ENCODE measurements at regions not wholly inside any gene's neighbourhood (a gene's known extent, or its start where the extent isn't known, plus 50 kb on each side); places are given as distances from the start of the nearest gene placed in this dataset.

DNA sequence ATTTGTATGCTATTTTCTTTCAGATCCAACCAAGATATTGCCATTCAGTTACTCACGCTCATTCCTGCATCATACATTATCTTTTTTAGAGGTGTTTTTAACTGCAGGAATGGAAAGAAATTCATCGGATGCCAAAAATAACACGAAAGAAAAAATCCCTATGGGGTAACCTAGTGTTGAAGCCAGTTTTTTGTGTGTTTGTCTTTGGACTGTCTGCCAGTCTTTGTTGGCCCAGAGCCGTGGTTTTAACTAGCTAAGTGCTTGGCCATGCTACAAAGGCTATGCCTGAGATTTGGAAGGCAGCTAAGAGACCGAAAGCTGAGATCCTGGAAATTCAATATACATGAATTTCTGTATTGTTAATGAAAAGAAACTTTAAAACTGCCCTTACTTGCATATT lies 309.8 kb upstream of the CNTN5 start:
- ATAC-seq (no peak), DNase-seq (no peak)
- no peaks in the 10 kb centered on the region for H3K9me3 ChIP-seq
- H3K4me3 ChIP-seq = no peak overlapping the region
- TF ChIP-seq, protein P1, sequence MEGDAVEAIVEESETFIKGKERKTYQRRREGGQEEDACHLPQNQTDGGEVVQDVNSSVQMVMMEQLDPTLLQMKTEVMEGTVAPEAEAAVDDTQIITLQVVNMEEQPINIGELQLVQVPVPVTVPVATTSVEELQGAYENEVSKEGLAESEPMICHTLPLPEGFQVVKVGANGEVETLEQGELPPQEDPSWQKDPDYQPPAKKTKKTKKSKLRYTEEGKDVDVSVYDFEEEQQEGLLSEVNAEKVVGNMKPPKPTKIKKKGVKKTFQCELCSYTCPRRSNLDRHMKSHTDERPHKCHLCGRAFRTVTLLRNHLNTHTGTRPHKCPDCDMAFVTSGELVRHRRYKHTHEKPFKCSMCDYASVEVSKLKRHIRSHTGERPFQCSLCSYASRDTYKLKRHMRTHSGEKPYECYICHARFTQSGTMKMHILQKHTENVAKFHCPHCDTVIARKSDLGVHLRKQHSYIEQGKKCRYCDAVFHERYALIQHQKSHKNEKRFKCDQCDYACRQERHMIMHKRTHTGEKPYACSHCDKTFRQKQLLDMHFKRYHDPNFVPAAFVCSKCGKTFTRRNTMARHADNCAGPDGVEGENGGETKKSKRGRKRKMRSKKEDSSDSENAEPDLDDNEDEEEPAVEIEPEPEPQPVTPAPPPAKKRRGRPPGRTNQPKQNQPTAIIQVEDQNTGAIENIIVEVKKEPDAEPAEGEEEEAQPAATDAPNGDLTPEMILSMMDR (IDR thresholded peaks at IDR 0.05 in 4 of 5, conservative IDR thresholded peaks at IDR 0.05 in 1 of 5) = no peak
- TF ChIP-seq POLR2A (IDR thresholded peaks at IDR 0.05) = no peak
- H3K27ac ChIP-seq = no peak overlapping the region
- no peaks in the 10 kb centered on the region for H3K4me1 ChIP-seq
- no peaks in the 10 kb centered on the region for H3K27me3 ChIP-seq
- in situ Hi-C loops (cut with MboI; ENCODE audit: low sequenced_read_pairs in 4 of 4) (no loop called here), intact Hi-C loops (cut with DNase I; ENCODE audit: low total_unique reads) (no loop called here)
- no peaks in the 10 kb centered on the region for H3K36me3 ChIP-seq

DNA sequence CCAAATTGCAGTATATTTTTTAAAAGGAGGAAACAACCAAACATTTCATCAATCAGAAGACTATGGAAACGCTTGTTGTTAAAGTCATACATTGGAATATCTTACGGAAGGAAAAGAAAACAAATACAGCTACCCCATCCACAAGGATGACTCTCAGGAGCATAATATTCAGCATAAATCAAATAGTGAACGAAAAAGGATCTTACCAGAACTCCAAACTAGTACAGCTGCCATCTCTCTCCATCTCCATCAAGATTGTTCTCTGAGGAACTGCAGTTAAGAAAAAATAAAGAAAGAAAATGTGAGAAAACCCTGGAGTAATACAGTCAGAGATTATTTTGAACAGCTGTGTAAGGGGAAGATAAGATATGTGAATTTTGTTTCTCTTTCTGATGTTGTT lies 299.8 kb upstream of the CNTN5 start:
- ATAC-seq = no peak
- in situ Hi-C loops (cut with MboI; ENCODE audit: low sequenced_read_pairs in 4 of 4) = no loop called here
- H3K4me1 ChIP-seq = no peaks in the 10 kb centered on the region

DNA sequence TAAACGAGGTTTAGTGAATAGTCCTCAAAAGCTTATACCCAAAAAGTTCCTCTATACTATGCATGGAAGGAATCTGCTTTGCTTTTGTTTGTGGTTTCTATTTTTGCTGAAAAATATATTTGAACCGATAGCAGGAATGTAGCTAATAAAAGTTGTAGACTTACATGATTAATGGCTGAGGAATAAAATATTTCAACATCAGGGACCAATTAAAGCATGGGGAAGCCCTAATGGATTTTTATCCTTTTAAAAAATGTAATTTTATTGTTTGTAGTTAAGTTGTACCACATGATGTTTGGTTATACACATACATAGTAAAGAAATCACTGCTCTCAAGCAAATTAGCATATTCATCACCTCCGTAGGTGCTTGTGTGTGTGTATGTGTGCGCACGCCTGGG lies 295.3 kb upstream of the CNTN5 start:
- TF ChIP-seq POLR2A (IDR thresholded peaks at IDR 0.05) = no peak
- TF ChIP-seq, protein P1 (IDR thresholded peaks at IDR 0.05 in 4 of 5, conservative IDR thresholded peaks at IDR 0.05 in 1 of 5) = no peak
- Histone ChIP-seq H3K27me3 (no peaks in the 10 kb centered on the region), H3K4me3 (no peak overlapping the region), H3K4me1 (no peaks in the 10 kb centered on the region), H3K27ac (no peak overlapping the region), H3K36me3 (no peaks in the 10 kb centered on the region), H3K9me3 (no peaks in the 10 kb centered on the region)
- intact Hi-C loops (cut with DNase I; ENCODE audit: low total_unique reads) = no loop called here
- no peak for DNase-seq
- in situ Hi-C loops (cut with MboI; ENCODE audit: low sequenced_read_pairs in 4 of 4) = no loop called here
- ATAC-seq = no peak

More for the DNA sequence above, 299.8 kb upstream of the CNTN5 start:
- H3K36me3 ChIP-seq = no peaks in the 10 kb centered on the region
- intact Hi-C loops (cut with DNase I; ENCODE audit: low total_unique reads) = no loop called here
- H3K27me3 ChIP-seq = no peaks in the 10 kb centered on the region
- no peak overlapping the region for H3K4me3 ChIP-seq
- H3K27ac ChIP-seq = no peak overlapping the region
- H3K9me3 ChIP-seq = no peaks in the 10 kb centered on the region
- no peak for DNase-seq
- TF ChIP-seq, protein P1 (IDR thresholded peaks at IDR 0.05 in 4 of 5, conservative IDR thresholded peaks at IDR 0.05 in 1 of 5) = no peak
- no peak for TF ChIP-seq POLR2A (IDR thresholded peaks at IDR 0.05)

DNA sequence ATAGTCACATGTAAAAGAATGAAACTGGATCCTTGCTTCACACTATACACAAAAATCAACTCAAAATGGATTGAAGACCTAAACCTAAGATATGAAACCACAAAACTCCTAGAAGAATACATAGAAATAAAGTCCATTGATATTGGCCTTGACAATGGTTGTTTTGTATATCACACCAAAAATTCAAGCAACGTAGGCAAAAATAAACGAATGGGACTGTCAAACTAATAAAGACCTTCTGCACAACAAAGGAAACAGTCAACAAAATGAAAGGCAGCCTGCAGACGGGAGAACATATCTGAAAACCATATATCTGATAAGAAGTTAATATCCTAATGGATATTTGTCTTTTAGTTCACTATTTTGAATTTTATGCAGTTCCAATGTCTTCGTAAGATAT lies 292.3 kb upstream of the CNTN5 start:
- H3K9me3 ChIP-seq = no peaks in the 10 kb centered on the region
- in situ Hi-C loops (cut with MboI; ENCODE audit: low sequenced_read_pairs in 4 of 4) (no loop called here), intact Hi-C loops (cut with DNase I; ENCODE audit: low total_unique reads) (no loop called here)
- no peak overlapping the region for H3K27ac ChIP-seq
- H3K4me1 ChIP-seq = no peaks in the 10 kb centered on the region
- no peak for ATAC-seq
- no peak overlapping the region for H3K4me3 ChIP-seq
- TF ChIP-seq, protein P1 (IDR thresholded peaks at IDR 0.05 in 4 of 5, conservative IDR thresholded peaks at IDR 0.05 in 1 of 5) = no peak
- TF ChIP-seq POLR2A (IDR thresholded peaks at IDR 0.05) = no peak
- DNase-seq = no peak
- no peaks in the 10 kb centered on the region for H3K36me3 ChIP-seq
- H3K27me3 ChIP-seq = no peaks in the 10 kb centered on the region

DNA sequence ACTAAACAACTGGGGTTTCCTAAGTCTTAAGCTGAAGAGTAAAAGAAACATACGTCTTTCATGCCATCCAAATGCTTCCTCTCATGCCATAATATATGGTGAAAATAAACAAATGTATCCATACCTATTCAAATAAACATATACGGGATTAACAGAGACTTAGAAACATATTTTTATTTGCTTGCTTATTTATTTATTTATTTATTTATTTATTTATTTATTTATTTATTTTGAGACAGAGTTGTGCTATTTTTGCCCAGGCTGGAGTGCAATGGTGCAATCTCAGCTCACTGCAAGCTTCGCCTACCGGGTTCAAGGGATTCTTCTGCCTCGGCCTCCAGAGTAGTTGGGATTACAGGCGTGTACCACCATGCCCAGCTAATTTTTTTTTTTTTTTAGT lies 291.6 kb upstream of the CNTN5 start:
- in situ Hi-C loops (cut with MboI; ENCODE audit: low sequenced_read_pairs in 4 of 4) (no loop called here), intact Hi-C loops (cut with DNase I; ENCODE audit: low total_unique reads) (no loop called here)
- Histone ChIP-seq H3K27me3 (no peaks in the 10 kb centered on the region), H3K27ac (no peak overlapping the region), H3K9me3 (no peaks in the 10 kb centered on the region), H3K4me3 (no peak overlapping the region), H3K4me1 (no peaks in the 10 kb centered on the region), H3K36me3 (no peaks in the 10 kb centered on the region)
- ATAC-seq (no peak), DNase-seq (no peak)
- no peak for TF ChIP-seq POLR2A (IDR thresholded peaks at IDR 0.05)
- TF ChIP-seq, protein P1 (IDR thresholded peaks at IDR 0.05 in 4 of 5, conservative IDR thresholded peaks at IDR 0.05 in 1 of 5) = no peak

All from gastrocnemius medialis (tissue), 4 donors.